OCI-LY1 (cell line): ENCODE measurements at regions not wholly inside any gene's neighbourhood (a gene's known extent, or its start where the extent isn't known, plus 50 kb on each side); places are given as distances from the start of the nearest gene placed in this dataset.

ENCODE experiments used
- CTCF ChIP-seq: fragments of 200-600 bp; sonication (generic), shearing (Covaris generic); IDR thresholded peaks from 2 replicates; pipeline ENCODE4 v1.5.1; 2017; ENCODE audit warnings: mild to moderate bottlenecking, antibody characterized with exemption, low read length, moderate library complexity, mixed read lengths
- EZH2 ChIP-seq: fragments of 200-600 bp; sonication (generic), shearing (Covaris generic); IDR thresholded peaks from 2 replicates; pipeline ENCODE4 v1.8.0; 2017; ENCODE audit warnings: borderline replicate concordance, mixed run types, mild to moderate bottlenecking, antibody characterized with exemption, low read length, moderate library complexity, mixed read lengths

- TF ChIP-seq EZH2 = no peak
- TF ChIP-seq CTCF = no peak
Measured at GRCh38 chr6:168888786-168889345, 364.8 kb downstream of the THBS2 start.
